Left colon (tissue), 2 donors: ENCODE measurements at regions not wholly inside any gene's neighbourhood (a gene's known extent, or its start where the extent isn't known, plus 50 kb on each side); places are given as distances from the start of the nearest gene placed in this dataset.

ENCODE experiments used
- ATAC-seq: fragments of 200-7000 bp; cut with Tn5 transposase; one replicate; pipeline ENCODE4 v1.9.1; 2020; ENCODE audit warnings: mild to moderate bottlenecking, moderate library complexity
- DNase-seq, 2 donors: peaks; one replicate each; pipeline ENCODE4 v3.0.0-alpha.2; 2020
- intact Hi-C, 2 donors: fragments of 100-400 bp; cut with DNase I in 1 of 2; cut with micrococcal nuclease in 1 of 2; formaldehyde crosslinking; loops; one replicate each; pipeline versions ENCODE4 v1.11.2 to v1.14.0; 2022; cut with DNase I, micrococcal nuclease
- donor health status: DM: no; HTN: no; CAD: no.
- donor health status: DM: yes; HTN: yes; CAD: no.

DNA sequence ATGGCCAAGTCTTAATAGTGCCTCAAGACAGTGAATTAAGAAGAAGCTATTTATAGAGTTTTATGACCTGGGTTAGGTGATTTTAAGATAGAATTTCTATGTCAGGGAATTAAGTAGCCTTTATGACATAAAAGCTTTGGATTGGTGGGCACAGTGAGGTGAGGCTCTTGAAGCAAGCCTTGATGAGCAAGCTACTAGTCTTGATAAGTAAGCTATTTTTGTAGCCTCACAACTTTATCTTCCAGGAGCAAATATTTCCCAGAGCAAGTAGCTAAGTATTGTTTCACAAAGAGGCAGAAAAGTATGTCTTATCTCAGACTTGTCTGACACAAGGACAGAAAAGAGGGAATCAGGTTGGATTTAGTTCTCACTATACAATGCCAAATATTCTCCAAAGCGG lies 491.7 kb upstream of the RASGRP1 start:
- DNase-seq (no peak), ATAC-seq (no peak)

DNA sequence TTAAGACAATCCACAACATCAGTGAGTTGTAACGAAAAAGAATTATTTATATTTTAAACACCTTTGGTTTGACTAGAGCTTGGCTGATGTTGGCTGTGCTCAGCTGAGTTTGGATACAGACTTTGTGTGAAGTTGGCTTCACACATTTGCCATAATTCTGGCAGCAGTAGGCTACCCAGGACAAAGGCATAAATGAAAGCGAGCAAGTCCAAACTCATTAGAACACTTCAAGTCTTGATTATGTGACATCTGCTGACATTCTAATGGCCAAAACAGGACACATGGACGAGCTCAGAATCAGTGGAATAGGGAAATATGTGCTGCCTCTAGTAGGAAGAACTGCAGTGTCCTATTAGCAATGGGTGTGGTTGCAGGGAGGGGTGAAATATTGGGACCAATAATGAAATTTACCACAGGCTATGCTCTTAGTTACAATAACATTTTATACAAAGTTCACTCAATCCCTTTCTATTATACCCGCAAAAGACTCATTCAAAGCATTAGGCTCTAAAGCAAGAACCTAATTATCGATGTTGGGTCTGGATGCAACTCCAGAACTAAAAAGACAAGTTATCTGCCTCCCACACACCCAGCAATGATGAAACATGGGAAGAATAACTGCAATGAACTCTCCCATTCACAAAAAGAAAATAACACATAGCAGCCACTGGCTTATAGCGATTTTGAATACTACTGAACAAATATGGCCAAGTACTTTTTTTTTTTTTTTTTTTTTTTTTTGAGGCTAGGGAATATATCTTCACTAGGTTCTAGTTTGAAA lies 493.9 kb upstream of the RASGRP1 start:
- DNase-seq (no peak), ATAC-seq (no peak)
- intact Hi-C loops, result no loop called here

More for the DNA sequence above, 491.7 kb upstream of the RASGRP1 start:
- intact Hi-C loops, result no loop called here

DNA sequence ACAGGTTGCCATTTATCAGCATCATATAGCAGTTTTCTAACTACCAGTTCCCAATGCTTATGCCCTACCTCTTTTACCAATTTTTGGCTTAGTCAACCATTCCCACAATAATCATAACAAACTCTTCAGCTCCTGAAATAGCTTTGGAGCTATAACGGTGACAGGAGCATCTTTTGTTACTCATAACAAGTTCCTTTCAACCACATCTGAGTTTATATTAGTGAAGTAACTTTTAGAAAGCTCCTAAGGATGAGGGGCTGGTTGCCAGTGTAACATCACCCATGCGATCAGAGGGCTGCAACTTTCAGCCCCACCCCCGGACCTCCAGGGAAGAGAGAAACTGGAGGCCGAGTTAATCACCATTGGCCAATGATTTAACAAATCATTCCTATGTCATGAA lies 495.3 kb upstream of the RASGRP1 start:
- intact Hi-C loops, result no loop called here
- ATAC-seq (no peak), DNase-seq (no peak)

- ATAC-seq (no peak), DNase-seq (no peak)
- intact Hi-C loops, result no loop called here
Observed at GRCh38 chr15:39061952-39062464, 497.4 kb upstream of the RASGRP1 start.

DNA sequence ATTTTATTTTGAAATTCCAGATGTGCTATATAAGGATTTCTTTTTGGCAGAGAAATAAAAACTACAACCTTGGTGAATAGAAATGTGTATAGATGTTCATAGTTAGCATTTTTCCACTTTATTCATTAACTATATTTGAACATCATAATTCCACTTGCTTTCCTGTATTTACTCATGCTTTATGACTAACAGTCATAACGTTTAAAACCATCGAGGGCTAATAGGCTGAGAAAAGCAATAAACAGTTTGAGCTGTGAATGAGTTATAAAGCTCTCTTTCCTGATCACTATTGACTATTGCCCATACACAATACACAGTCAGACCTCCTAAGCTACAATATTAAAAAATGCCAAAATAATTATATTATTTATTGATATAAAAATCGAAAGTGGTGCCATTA lies 502.1 kb upstream of the RASGRP1 start:
- ATAC-seq (peak; percentile 95), DNase-seq (no peak)
- intact Hi-C loops, result no loop called here

GRCh38 chr15:39074341-39074985 lies 506.4 kb upstream of the THBS1 start:
- intact Hi-C loops, result no loop called here
- DNase-seq (no peak), ATAC-seq (no peak)

GRCh38 chr15:39075311-39075710 lies 505.6 kb upstream of the THBS1 start:
- no peak for DNase-seq
- ATAC-seq, result no peak
- intact Hi-C loops, result no loop called here

DNA sequence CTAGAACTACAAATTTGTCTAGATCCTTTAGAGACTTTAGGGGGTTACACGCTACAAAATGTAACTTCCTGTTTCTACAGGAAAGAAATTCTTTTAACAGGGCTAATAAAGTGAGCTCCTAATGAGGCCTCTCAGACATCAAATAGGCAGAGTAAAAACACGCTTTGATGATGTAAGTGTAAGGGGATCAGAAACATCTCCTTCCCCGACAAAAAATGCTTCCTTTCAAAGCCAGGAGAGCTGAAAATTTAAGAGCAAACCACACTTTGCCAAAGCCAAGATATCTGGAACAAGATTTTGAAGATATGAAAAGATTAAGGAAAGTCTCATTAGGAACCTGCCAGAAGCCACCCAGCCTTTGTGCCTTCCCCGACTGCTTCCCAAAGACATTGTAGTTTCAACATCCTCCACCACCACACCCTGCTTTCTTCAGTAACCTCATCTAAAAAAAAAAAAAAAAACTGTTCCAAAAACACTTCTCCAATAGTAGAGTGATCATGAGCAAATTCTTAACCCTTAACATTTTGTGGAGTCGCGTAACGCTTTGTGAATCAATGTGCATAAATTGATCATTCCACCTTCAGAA lies 505.0 kb upstream of the THBS1 start:
- no peak for DNase-seq
- intact Hi-C loops, result no loop called here
- ATAC-seq, result no peak

DNA sequence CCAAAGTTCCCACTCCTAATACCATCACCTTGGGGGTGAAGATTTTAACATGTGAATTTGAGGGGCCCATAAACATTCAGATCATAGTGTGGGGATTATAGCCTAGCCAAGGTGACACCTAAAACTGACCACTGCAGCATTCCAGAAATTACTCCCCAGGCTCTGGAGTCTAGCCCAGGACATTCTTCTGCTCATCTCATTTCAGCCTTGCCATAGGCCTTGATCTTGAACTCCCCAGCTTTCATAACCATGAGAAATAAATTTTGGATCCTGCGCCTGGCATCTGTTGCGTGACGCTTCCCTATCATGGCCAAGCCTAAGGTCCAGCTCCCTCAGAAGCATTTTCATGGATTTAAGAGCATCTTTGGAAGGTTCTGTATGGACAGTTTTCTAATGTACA lies 502.9 kb upstream of the THBS1 start:
- DNase-seq, result no peak
- no peak for ATAC-seq
- intact Hi-C loops, result no loop called here

GRCh38 chr15:39079296-39079847 lies 501.5 kb upstream of the THBS1 start:
- intact Hi-C loops, result no loop called here
- DNase-seq, result peak; percentile 36 to 49
- ATAC-seq, result peak; percentile 97

- ATAC-seq, result no peak
- no peak for DNase-seq
- intact Hi-C loops, result no loop called here
Observed at GRCh38 chr15:39083213-39083612, 497.7 kb upstream of the THBS1 start.

- ATAC-seq (peak; percentile 15), DNase-seq (peak; percentile 33 to 54)
- intact Hi-C loops, result no loop called here
Observed at GRCh38 chr15:39084674-39085530, 496.0 kb upstream of the THBS1 start.

DNA sequence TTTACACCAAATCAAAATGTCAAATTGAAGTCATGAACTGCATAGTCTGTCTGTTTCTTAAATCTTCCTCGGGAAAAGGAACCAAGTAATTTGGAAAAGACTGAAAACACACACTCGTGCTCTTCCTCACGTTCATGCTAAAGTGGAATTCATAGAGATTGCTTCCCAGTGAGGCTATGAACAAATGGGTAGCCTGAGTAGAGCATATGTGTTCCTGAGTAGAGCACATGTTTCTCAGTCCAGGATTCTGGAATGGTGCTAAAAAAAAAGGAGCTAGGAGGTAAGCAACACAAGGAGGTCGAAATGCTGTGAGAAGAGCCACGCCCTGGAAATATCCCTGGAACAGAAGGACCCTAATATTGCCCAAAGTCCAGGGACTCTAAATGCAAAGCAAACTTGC lies 494.2 kb upstream of the THBS1 start:
- no peak for ATAC-seq
- DNase-seq, result no peak
- intact Hi-C loops, result no loop called here

DNA sequence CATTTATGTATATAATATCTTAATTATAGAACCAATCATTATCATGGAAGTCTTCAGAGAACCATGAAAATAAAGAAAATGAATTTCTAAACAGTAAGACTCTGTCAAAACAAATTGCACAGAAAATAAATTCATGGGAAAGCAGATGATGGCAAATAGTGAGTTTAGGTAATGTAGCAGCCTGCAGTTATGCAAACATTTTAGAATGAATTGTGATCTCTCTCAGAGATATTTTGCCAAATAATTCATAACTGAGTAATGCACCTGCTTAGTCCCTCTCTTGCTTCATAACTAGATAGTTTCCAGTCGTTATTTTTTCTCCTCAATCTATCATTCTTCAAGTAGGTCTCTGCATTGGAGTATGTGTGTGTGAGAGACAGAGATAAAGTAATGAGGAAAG lies 492.7 kb upstream of the THBS1 start:
- ATAC-seq (no peak), DNase-seq (no peak)
- intact Hi-C loops, result no loop called here

DNA sequence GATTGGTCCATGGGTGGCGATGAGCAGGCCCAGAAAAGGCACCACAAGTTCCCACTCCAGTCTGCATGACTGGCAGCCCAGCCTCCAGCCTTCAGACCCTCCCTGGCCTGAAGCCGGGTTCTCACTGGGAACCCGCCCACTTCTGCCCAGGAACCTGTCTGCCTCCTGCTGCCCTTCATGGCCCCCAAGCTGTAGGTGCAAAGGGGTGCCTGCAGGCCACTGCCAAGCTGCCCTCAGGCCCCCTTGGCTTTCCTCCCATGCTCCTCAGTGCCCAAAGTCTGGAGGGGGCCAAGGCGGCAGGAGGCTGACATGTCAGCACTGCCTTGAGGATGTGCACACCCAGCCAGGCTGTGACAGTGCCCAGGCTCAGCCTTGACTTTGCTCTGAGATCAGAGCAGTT lies 488.5 kb upstream of the THBS1 start:
- no peak for DNase-seq
- ATAC-seq, result no peak
- intact Hi-C loops, result no loop called here

DNA sequence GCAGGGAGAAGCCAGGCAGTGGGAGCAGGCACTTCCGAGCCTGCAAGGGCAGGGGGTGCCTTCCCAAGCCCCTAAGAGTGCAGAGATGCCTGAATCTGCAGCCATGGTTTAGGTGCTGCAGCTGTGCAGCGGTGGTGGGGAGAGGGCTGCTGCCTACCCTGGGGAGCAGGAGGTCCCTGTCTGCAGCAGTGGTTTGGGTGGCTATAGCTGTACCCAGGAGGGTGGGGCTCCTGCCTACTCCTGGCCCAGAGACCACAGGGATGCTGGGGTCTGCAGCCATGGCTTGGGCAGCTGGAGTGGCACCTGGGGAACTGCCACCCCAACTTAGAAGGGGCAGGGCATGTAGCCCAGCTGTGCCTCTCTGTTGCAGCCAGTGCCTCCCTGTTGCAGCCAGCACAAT lies 488.1 kb upstream of the THBS1 start:
- DNase-seq (no peak), ATAC-seq (no peak)
- intact Hi-C loops, result no loop called here

DNA sequence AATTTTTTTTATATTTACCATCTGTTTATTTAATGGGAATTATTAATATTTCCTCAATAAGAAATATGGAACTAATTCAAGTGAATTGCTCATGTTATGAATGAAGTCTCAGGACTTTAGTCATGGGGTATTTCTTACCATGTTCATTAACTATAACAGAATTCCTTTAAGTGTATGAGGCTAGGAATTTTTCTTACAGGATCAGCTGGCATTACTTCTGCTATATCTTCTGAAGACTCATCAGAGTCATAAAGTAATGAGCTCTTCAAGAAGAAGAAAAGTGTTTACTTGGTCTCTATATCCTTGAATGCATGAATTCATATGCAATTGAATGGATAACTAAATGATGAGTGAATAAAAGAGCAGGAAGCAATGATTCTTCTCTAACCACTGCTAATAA lies 486.8 kb upstream of the THBS1 start:
- intact Hi-C loops, result no loop called here
- no peak for ATAC-seq
- DNase-seq, result no peak

GRCh38 chr15:39095218-39095879 lies 485.5 kb upstream of the THBS1 start:
- intact Hi-C loops, result no loop called here
- DNase-seq (no peak), ATAC-seq (no peak)
